ENCODE measurements at regions not wholly inside any gene's neighbourhood (a gene's known extent, or its start where the extent isn't known, plus 50 kb on each side); places are given as distances from the start of the nearest gene placed in this dataset.

DNA sequence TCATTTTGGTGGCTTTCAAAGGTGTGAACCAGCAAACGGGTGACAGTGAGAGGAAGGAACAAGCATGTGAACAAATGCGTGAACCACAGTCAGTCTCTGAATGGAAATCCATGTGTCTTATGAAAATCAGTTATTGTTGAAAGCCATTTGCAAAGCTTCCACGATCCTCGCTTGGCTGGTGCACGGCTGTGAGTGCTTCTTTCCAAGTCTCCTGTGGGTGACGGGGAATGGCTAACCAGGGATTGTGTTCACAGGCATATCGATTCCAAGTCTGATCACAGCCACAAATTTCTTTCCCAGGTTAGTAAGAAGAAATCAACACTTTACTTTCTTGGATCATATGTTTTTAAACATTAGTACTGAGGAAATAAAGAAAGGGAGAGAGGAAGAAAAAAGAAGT, 556.9 kb upstream of the RBFOX1 start:
- TF ChIP-seq FOXM1 (IDR thresholded peaks at IDR 0.05; ENCODE audit: borderline replicate concordance, low read depth) (no peak), EP300 (IDR thresholded peaks at IDR 0.05; ENCODE audit: borderline replicate concordance) (no peak), NFIC (IDR thresholded peaks at IDR 0.05) (no peak), CREB1 (IDR thresholded peaks at IDR 0.05; ENCODE audit: low read depth) (no peak), REST (IDR thresholded peaks at IDR 0.05; ENCODE audit: low read depth) (no peak), EGR1 (IDR thresholded peaks at IDR 0.05) (no peak), USF1 (IDR thresholded peaks at IDR 0.05) (no peak), TEAD4 (IDR thresholded peaks at IDR 0.05) (no peak)

- no peak for TF ChIP-seq EGR1 (IDR thresholded peaks at IDR 0.05)
- no peak for TF ChIP-seq CEBPB (IDR thresholded peaks at IDR 0.05)
- TF ChIP-seq TEAD4 (IDR thresholded peaks at IDR 0.05): no peak
- TF ChIP-seq TCF12 (IDR thresholded peaks at IDR 0.05; ENCODE audit: low read depth): no peak
- TF ChIP-seq USF1 (IDR thresholded peaks at IDR 0.05): no peak
- no peak for TF ChIP-seq CREB1 (IDR thresholded peaks at IDR 0.05; ENCODE audit: low read depth)
- TF ChIP-seq MAX (IDR thresholded peaks at IDR 0.05): no peak
- TF ChIP-seq TAF1 (IDR thresholded peaks at IDR 0.05; ENCODE audit: low read depth): no peak
- TF ChIP-seq YY1 (IDR thresholded peaks at IDR 0.05; ENCODE audit: low read depth): no peak
- TF ChIP-seq FOXM1 (IDR thresholded peaks at IDR 0.05; ENCODE audit: borderline replicate concordance, low read depth): no peak
- TF ChIP-seq RAD21 (IDR thresholded peaks at IDR 0.05; ENCODE audit: low read depth): no peak
- TF ChIP-seq REST (IDR thresholded peaks at IDR 0.05; ENCODE audit: low read depth): no peak
- no peak for TF ChIP-seq EP300 (IDR thresholded peaks at IDR 0.05; ENCODE audit: borderline replicate concordance)
- TF ChIP-seq NFIC (IDR thresholded peaks at IDR 0.05): no peak
- no peak for TF ChIP-seq ZBTB7A (IDR thresholded peaks at IDR 0.05; ENCODE audit: low read depth)
Measured at GRCh38 chr16:6771956-6772355, 560.7 kb upstream of the RBFOX1 start.

- no peak for TF ChIP-seq TEAD4 (IDR thresholded peaks at IDR 0.05)
- no peak for TF ChIP-seq FOXM1 (IDR thresholded peaks at IDR 0.05; ENCODE audit: borderline replicate concordance, low read depth)
- TF ChIP-seq REST (IDR thresholded peaks at IDR 0.05; ENCODE audit: low read depth): no peak
- no peak for TF ChIP-seq EP300 (IDR thresholded peaks at IDR 0.05; ENCODE audit: borderline replicate concordance)
- TF ChIP-seq CEBPB (IDR thresholded peaks at IDR 0.05): no peak
- TF ChIP-seq TAF1 (IDR thresholded peaks at IDR 0.05; ENCODE audit: low read depth): no peak
- no peak for TF ChIP-seq YY1 (IDR thresholded peaks at IDR 0.05; ENCODE audit: low read depth)
- TF ChIP-seq EGR1 (IDR thresholded peaks at IDR 0.05): no peak
- no peak for TF ChIP-seq CREB1 (IDR thresholded peaks at IDR 0.05; ENCODE audit: low read depth)
- TF ChIP-seq RAD21 (IDR thresholded peaks at IDR 0.05; ENCODE audit: low read depth): no peak
- no peak for TF ChIP-seq ZBTB7A (IDR thresholded peaks at IDR 0.05; ENCODE audit: low read depth)
- no peak for TF ChIP-seq NFIC (IDR thresholded peaks at IDR 0.05)
- no peak for TF ChIP-seq MAX (IDR thresholded peaks at IDR 0.05)
- no peak for TF ChIP-seq USF1 (IDR thresholded peaks at IDR 0.05)
- TF ChIP-seq TCF12 (IDR thresholded peaks at IDR 0.05; ENCODE audit: low read depth): no peak
Measured at GRCh38 chr16:6753553-6753952, 579.1 kb upstream of the RBFOX1 start.

GRCh38 chr16:6751191-6751590, 581.5 kb upstream of the RBFOX1 start:
- TF ChIP-seq EP300 (IDR thresholded peaks at IDR 0.05; ENCODE audit: borderline replicate concordance) (no peak), CREB1 (IDR thresholded peaks at IDR 0.05; ENCODE audit: low read depth) (no peak), TCF12 (IDR thresholded peaks at IDR 0.05; ENCODE audit: low read depth) (no peak), TAF1 (IDR thresholded peaks at IDR 0.05; ENCODE audit: low read depth) (no peak), YY1 (IDR thresholded peaks at IDR 0.05; ENCODE audit: low read depth) (no peak), TEAD4 (IDR thresholded peaks at IDR 0.05) (no peak), RAD21 (IDR thresholded peaks at IDR 0.05; ENCODE audit: low read depth) (no peak), NFIC (IDR thresholded peaks at IDR 0.05) (no peak), USF1 (IDR thresholded peaks at IDR 0.05) (no peak), FOXM1 (IDR thresholded peaks at IDR 0.05; ENCODE audit: borderline replicate concordance, low read depth) (no peak), REST (IDR thresholded peaks at IDR 0.05; ENCODE audit: low read depth) (no peak), MAX (IDR thresholded peaks at IDR 0.05) (no peak), ZBTB7A (IDR thresholded peaks at IDR 0.05; ENCODE audit: low read depth) (no peak), CEBPB (IDR thresholded peaks at IDR 0.05) (no peak), EGR1 (IDR thresholded peaks at IDR 0.05) (no peak)

Measured in Ishikawa (cell line).